Neuronal stem cell (in vitro differentiated cells): ENCODE measurements at regions not wholly inside any gene's neighbourhood (a gene's known extent, or its start where the extent isn't known, plus 50 kb on each side); places are given as distances from the start of the nearest gene placed in this dataset.

Source experiments
- DNase-seq: peaks from one replicate; pipeline ENCODE4 v3.0.0-alpha.2; 2013; ENCODE audit warnings: low spot score
- H2AFZ ChIP-seq: one replicate; pipeline ENCODE4 v1.6.1; 2013; ENCODE audit warnings: mild to moderate bottlenecking, low read length, inconsistent platforms
- H2AK5ac ChIP-seq: 2 replicates; pipeline ENCODE4 v1.6.1; 2013; ENCODE audit warnings: low read depth, mild to moderate bottlenecking, inconsistent platforms, low read length, moderate library complexity, mixed read lengths
- H2BK120ac ChIP-seq: 2 replicates; pipeline ENCODE4 v1.6.1; 2013; ENCODE audit warnings: low read depth, mild to moderate bottlenecking, inconsistent platforms, low read length, moderate library complexity, mixed read lengths
- H2BK12ac ChIP-seq: one replicate; pipeline ENCODE4 v1.6.1; 2013; ENCODE audit warnings: low read length, inconsistent platforms
- H2BK15ac ChIP-seq: 2 replicates; pipeline ENCODE4 v1.6.1; 2013; ENCODE audit warnings: mild to moderate bottlenecking, low read length, inconsistent platforms, mixed read lengths
- H2BK5ac ChIP-seq: one replicate; pipeline ENCODE4 v1.6.1; 2013; ENCODE audit warnings: inconsistent platforms, mild to moderate bottlenecking, low read length, moderate library complexity
- H3K14ac ChIP-seq: one replicate; pipeline ENCODE4 v1.6.1; 2013; ENCODE audit warnings: low read length, inconsistent platforms
- H3K18ac ChIP-seq: 2 replicates; pipeline ENCODE4 v1.6.1; 2013; ENCODE audit warnings: low read length, inconsistent platforms
- H3K23ac ChIP-seq: 2 replicates; pipeline ENCODE4 v1.6.1; 2013; ENCODE audit warnings: low read depth, mild to moderate bottlenecking, mixed read lengths, low read length, inconsistent platforms; ENCODE audit not compliant: poor library complexity
- H3K27ac ChIP-seq: replicated peaks from 3 replicates; pipeline ENCODE4 v1.5.1; 2013; ENCODE audit warnings: low read length, inconsistent platforms
- H3K27me3 ChIP-seq, 3 experiments: 2 replicates each; pipeline ENCODE4 v1.6.1; 2013; ENCODE audit warnings: low read length in 3 of 3, mild to moderate bottlenecking in 2 of 3, inconsistent platforms in 1 of 3, low read depth in 1 of 3, mixed read lengths in 1 of 3, moderate library complexity in 1 of 3; ENCODE audit not compliant: control insufficient read depth in 3 of 3, insufficient read depth in 3 of 3
- H3K36me3 ChIP-seq, 2 donors: replicated peaks in 1 of 2; 2 replicates each; pipeline ENCODE4 v1.6.1; 2013; ENCODE audit warnings: low read length in 2 of 2; ENCODE audit not compliant: control insufficient read depth in 2 of 2, insufficient read depth in 2 of 2
- H3K4ac ChIP-seq: 2 replicates; pipeline ENCODE4 v1.6.1; 2013; ENCODE audit warnings: inconsistent platforms, mild to moderate bottlenecking, low read length, moderate library complexity
- H3K4me1 ChIP-seq, 2 donors: 1 replicate in 1 of 2; 2 replicates in 1 of 2; pipeline ENCODE4 v1.6.1; 2013; ENCODE audit warnings: low read length in 2 of 2, low read depth in 1 of 2; ENCODE audit not compliant: control insufficient read depth in 2 of 2, insufficient read depth in 1 of 2
- H3K4me2 ChIP-seq: one replicate; pipeline ENCODE4 v1.6.1; 2013; ENCODE audit warnings: mild to moderate bottlenecking, low read length, inconsistent platforms; ENCODE audit not compliant: insufficient read depth, poor library complexity, severe bottlenecking
- H3K4me3 ChIP-seq, 2 donors: 2 replicates each; pipeline ENCODE4 v1.5.1; 2013; ENCODE audit warnings: low read length in 2 of 2, mild to moderate bottlenecking in 2 of 2, inconsistent platforms in 1 of 2, moderate library complexity in 1 of 2
- H3K79me1 ChIP-seq: one replicate; pipeline ENCODE4 v1.6.1; 2013; ENCODE audit warnings: low read depth, mild to moderate bottlenecking, inconsistent platforms, low read length, moderate library complexity
- H3K9ac ChIP-seq: one replicate; pipeline ENCODE4 v1.6.1; 2013; ENCODE audit warnings: mild to moderate bottlenecking, low read depth, low read length, inconsistent platforms; ENCODE audit not compliant: poor library complexity
- H3K9me3 ChIP-seq, 2 donors: replicated peaks in 1 of 2; 2 replicates each; pipeline versions ENCODE3 to v1.6.1; 2013; ENCODE audit warnings: low read length in 2 of 2, mild to moderate bottlenecking in 2 of 2, inconsistent platforms in 1 of 2, low read depth in 1 of 2, mixed read lengths in 1 of 2, moderate library complexity in 1 of 2; ENCODE audit not compliant: control insufficient read depth in 2 of 2, insufficient read depth in 1 of 2
- H4K8ac ChIP-seq: one replicate; pipeline ENCODE4 v1.6.1; 2013; ENCODE audit warnings: low read depth, mild to moderate bottlenecking, inconsistent platforms, low read length, moderate library complexity
- H4K91ac ChIP-seq: one replicate; pipeline ENCODE4 v1.6.1; 2013; ENCODE audit warnings: low read length, low read depth, mild to moderate bottlenecking, inconsistent platforms; ENCODE audit not compliant: poor library complexity
- WGBS, 2 donors: extraction: QIAGEN DNeasy Blood & Tissue Kit; methylation state at CpG; one replicate each; pipeline ENCODE4 v1.1.7; 2013; ENCODE audit warnings: missing lambda C conversion rate in 2 of 2, mixed read lengths in 1 of 2; ENCODE audit not compliant: insufficient read length in 2 of 2, insufficient replicate concordance in 1 of 2; ENCODE audit errors: extremely low coverage in 2 of 2; 5-methylcytosine and 5-hydroxymethylcytosine counted together

DNA sequence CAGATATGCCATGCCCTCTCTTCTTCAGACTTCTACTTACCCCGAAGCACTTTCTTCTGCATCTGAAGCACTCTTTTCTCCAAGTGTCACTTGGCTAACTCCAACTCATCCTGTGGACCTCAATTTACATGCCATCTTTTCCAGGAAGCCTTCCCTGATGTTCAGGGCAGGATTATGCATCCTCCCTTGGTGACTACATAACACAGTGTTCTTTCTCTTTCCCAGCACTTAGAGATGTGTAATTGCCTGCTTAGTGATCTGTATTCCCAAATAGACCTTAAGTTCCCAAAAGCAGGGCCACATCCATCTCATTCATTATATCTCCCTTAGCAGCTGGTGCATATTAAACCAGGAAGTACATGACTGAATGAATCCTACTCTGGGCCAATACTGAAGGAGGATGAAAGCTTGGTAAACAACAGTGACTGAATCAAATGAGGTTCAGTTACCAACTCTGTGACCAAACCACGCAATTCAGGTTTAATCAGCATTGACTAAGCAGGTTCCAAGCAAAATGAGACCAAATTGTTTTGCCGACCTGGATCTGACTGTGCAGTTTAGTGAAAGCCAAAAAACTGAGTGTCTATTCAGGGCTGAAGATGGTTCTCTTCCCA, 121.4 kb upstream of the TCF21 start:
- H3K79me1 ChIP-seq: no peaks in the 10 kb centered on the region
- H3K27me3 ChIP-seq: no peaks in the 10 kb centered on the region
- H3K4me3 ChIP-seq: no peak overlapping the region
- H2AK5ac ChIP-seq: no peak overlapping the region
- no peaks in the 10 kb centered on the region for H3K36me3 ChIP-seq
- H3K9ac ChIP-seq: no peak overlapping the region
- no peak overlapping the region for H3K4ac ChIP-seq
- H2BK5ac ChIP-seq: no peak overlapping the region
- WGBS, 2 donors: no CpG with 5 or more reads among the region's 3 CpGs
- no peak overlapping the region for H3K18ac ChIP-seq
- H3K4me2 ChIP-seq: no peak overlapping the region
- no peak overlapping the region for H2AFZ ChIP-seq
- no peak overlapping the region for H4K8ac ChIP-seq
- no peak overlapping the region for H3K23ac ChIP-seq
- H3K27ac ChIP-seq: no peak overlapping the region
- H2BK12ac ChIP-seq: no peak overlapping the region
- no peaks in the 10 kb centered on the region for H3K9me3 ChIP-seq
- H4K91ac ChIP-seq: no peak overlapping the region
- no peak overlapping the region for H2BK15ac ChIP-seq
- DNase-seq: no peak
- H3K14ac ChIP-seq: no peak overlapping the region
- no peak overlapping the region for H2BK120ac ChIP-seq
- H3K4me1 ChIP-seq: no peaks in the 10 kb centered on the region

DNA sequence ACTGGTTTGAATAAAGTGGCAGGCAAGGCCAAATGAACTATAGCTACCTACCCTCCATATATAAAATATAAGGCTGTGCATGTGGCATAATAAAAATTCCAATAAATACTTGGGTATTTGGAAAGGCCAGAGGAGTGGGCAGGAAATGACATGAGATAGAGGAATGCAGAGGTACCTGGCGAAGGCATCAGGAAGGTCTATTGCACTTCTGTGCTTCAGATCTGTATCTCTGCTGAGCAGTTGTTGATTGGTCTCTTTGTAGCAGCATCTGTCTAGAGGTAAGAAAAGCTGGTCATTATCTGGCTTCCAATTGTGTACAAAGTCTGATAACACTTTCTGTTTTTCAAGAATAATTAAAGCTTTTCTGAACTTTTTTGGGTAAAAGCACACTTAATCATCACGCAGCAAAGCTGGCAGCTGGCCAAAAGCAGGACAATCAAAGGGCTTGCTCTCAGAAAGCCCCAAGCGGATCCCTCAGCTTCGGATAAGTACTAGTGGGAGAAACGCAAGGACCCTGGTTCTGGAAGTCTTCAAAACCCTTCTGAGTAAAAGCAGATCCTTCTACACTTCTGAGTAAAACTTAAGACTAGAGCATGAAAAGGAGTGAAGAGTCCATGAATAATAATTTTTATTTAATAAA, 120.1 kb upstream of the TCF21 start:
- Histone ChIP-seq H3K9me3 (no peaks in the 10 kb centered on the region), H3K23ac (no peak overlapping the region), H3K4me3 (no peak overlapping the region), H2AK5ac (no peak overlapping the region), H3K79me1 (no peaks in the 10 kb centered on the region), H3K4me2 (no peak overlapping the region), H3K36me3 (no peaks in the 10 kb centered on the region), H2BK12ac (no peak overlapping the region), H3K4me1 (no peaks in the 10 kb centered on the region), H2AFZ (no peak overlapping the region), H3K18ac (no peak overlapping the region), H3K14ac (no peak overlapping the region), H2BK120ac (no peak overlapping the region), H2BK15ac (no peak overlapping the region), H3K27me3 (no peaks in the 10 kb centered on the region), H3K9ac (no peak overlapping the region), H2BK5ac (no peak overlapping the region), H4K91ac (no peak overlapping the region), H3K27ac (no peak overlapping the region), H4K8ac (no peak overlapping the region), H3K4ac (no peak overlapping the region)
- no CpG with 5 or more reads among the region's 5 CpGs for WGBS, 2 donors
- DNase-seq: no peak

DNA sequence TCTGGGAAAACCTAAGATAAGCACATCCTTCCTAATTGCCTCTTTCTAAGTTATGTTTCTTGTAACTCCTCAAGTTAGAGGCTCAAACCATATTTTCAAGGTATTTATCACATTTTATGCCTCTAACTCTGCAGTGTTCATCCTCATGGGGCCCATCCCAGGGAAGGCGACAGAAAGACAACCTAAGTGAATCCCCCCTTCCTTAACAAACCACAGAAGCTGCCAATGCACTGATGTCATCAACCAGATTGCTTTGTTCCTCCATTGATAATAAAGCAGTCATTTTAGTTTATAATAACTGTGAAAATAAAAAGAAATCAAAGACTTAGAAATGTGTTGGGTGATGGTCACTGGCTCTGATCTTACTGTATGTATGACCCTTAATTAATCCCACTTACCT, 119.5 kb upstream of the TCF21 start:
- WGBS, 2 donors: no CpG with 5 or more reads among the region's 1 CpG
- Histone ChIP-seq H3K27me3 (no peaks in the 10 kb centered on the region), H2AK5ac (no peak overlapping the region), H2BK15ac (no peak overlapping the region), H2BK12ac (no peak overlapping the region), H3K23ac (no peak overlapping the region), H3K79me1 (no peaks in the 10 kb centered on the region), H3K4me3 (no peak overlapping the region), H2BK120ac (no peak overlapping the region), H3K36me3 (no peaks in the 10 kb centered on the region), H3K14ac (no peak overlapping the region), H3K18ac (no peak overlapping the region), H4K8ac (no peak overlapping the region), H3K27ac (no peak overlapping the region), H3K4ac (no peak overlapping the region), H2AFZ (no peak overlapping the region), H2BK5ac (no peak overlapping the region), H3K9me3 (no peaks in the 10 kb centered on the region), H3K9ac (no peak overlapping the region), H3K4me1 (no peaks in the 10 kb centered on the region), H4K91ac (no peak overlapping the region), H3K4me2 (no peak overlapping the region)
- no peak for DNase-seq

DNA sequence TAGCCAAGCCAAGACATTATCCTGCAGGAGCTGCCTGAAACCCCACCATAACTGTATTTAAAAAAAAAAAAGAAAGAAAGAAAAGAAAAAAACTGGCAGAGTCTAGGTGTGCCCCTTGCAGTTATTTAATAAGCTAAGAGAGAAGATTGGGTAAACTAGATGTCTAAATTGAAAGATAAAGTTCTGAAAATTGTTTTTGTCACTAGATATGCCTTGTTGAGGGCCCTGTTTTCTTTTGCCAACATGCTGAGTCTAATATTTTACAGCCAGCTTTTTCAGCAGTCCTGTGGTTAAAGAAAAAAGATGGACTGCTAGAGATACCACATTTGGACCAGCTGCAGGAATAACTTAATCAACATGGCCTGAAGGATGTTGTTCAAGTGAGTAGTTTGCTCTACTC, 116.3 kb upstream of the TCF21 start:
- Histone ChIP-seq H3K14ac (no peak overlapping the region), H3K36me3 (no peaks in the 10 kb centered on the region), H3K27me3 (no peaks in the 10 kb centered on the region), H2AFZ (no peak overlapping the region), H3K4me2 (no peak overlapping the region), H4K91ac (no peak overlapping the region), H3K4me1 (no peaks in the 10 kb centered on the region), H3K27ac (no peak overlapping the region), H2BK5ac (no peak overlapping the region), H3K4me3 (no peak overlapping the region), H2AK5ac (no peak overlapping the region), H2BK120ac (no peak overlapping the region), H2BK12ac (no peak overlapping the region), H3K9me3 (no peaks in the 10 kb centered on the region), H2BK15ac (no peak overlapping the region), H3K9ac (no peak overlapping the region), H3K18ac (no peak overlapping the region), H4K8ac (no peak overlapping the region), H3K79me1 (no peaks in the 10 kb centered on the region), H3K23ac (no peak overlapping the region), H3K4ac (no peak overlapping the region)
- no peak for DNase-seq
